ENCODE measurements at regions not wholly inside any gene's neighbourhood (a gene's known extent, or its start where the extent isn't known, plus 50 kb on each side); places are given as distances from the start of the nearest gene placed in this dataset.

DNA sequence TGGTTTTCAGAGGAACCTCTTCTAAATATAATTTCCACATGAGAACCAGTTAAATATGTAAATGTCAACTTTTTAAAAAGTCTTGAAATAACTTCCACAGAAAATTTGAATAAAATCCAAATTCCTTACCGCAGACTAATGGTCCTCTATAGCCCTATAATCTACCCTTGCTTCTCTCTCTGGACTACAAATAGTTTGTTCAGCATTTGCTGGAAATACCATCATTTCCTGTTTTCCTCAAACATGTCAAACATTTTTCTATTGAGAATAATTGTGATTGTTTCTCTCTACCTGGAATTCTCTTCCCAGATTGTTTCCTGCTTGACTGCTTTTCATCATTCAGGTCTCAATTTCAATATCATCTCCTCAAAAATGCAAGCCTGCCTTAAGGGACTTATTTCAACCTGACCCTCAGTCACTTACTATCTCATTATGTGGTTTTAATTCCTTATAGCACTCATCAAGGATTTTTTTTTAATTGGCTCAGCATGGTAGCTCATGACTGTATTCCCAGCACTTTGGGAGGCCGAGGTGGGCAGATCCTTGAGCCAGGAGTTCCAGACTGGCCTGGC lies 898.9 kb upstream of the MIR17HG start:
- TF ChIP-seq CTCF (IDR thresholded peaks at IDR 0.05; ENCODE audit: insufficient read depth, low read length) = no peak
- DNase-seq (ENCODE audit: low read depth) = no peak
- no peak overlapping the region for H3K4me3 ChIP-seq (ENCODE audit: low read depth, low read length)

DNA sequence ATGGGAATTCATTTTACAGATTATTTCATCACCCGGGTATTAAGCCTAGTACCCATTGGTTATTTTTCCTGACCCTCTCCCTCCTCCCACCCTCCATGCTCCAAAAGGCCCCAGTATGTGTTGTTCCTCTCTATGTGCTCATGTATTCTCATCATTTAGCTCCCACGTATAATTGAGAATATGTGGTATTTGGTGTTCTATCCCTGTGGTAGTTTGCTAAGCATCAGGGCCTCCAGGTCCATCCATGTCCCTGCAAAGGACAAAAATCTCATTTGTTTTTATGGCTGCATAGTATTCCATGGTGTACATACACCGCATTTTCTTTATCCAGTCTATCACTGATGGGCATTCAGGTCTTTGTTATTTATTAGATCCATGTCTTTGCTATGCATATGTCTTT lies 894.1 kb upstream of the MIR17HG start:
- no peak for TF ChIP-seq CTCF (IDR thresholded peaks at IDR 0.05; ENCODE audit: insufficient read depth, low read length)
- DNase-seq (ENCODE audit: low read depth) = no peak
- H3K4me3 ChIP-seq (ENCODE audit: low read depth, low read length) = no peak overlapping the region

- DNase-seq (ENCODE audit: low read depth) = no peak
- no peak overlapping the region for H3K4me3 ChIP-seq (ENCODE audit: low read depth, low read length)
- no peak for TF ChIP-seq CTCF (IDR thresholded peaks at IDR 0.05; ENCODE audit: insufficient read depth, low read length)
Observed at GRCh38 chr13:90454002-90454636, 893.4 kb upstream of the MIR17HG start.

DNA sequence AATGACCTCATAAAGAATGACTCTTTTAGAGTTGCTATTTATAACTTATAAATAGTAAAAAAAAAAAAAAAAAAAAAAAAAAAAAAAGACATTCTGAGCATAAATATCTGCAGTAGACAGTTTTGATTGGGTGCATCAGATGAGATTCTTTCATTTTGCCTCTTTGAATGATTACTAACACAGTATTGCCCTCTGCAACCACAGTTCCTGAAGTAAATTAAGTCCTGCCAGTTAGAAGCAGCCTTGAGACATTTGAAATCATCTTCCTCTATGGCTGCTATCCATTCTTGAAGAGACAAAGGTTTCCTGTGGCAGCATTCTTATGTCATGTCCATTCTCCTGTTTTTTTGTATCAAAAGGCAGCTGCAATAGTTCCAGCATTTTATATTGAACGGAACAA lies 892.4 kb upstream of the MIR17HG start:
- no peak for TF ChIP-seq CTCF (IDR thresholded peaks at IDR 0.05; ENCODE audit: insufficient read depth, low read length)
- H3K4me3 ChIP-seq (ENCODE audit: low read depth, low read length) = no peak overlapping the region
- no peak for DNase-seq (ENCODE audit: low read depth)

DNA sequence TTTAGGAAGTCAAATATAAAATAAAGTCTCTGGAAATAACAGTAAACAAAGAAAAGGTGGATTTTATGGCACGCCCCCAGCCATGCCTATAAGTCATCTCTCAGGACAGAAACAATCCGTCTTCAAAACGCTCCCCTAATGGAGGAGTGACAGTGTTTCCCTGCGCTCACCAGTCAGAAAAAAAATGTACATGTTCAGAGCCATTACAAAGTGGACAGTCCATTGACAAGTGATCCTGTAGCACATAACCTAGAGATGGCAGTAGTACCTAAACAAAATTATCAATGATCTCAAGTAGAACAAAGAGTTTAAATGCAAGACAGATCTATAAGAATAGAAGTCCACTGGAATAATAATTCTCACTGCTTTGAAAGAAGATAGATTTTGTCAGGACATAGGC lies 891.7 kb upstream of the MIR17HG start:
- no peak overlapping the region for H3K4me3 ChIP-seq (ENCODE audit: low read depth, low read length)
- no peak for TF ChIP-seq CTCF (IDR thresholded peaks at IDR 0.05; ENCODE audit: insufficient read depth, low read length)
- DNase-seq (ENCODE audit: low read depth) = no peak

- no peak overlapping the region for H3K4me3 ChIP-seq (ENCODE audit: low read depth, low read length)
- TF ChIP-seq CTCF (IDR thresholded peaks at IDR 0.05; ENCODE audit: insufficient read depth, low read length) = no peak
- DNase-seq (ENCODE audit: low read depth) = no peak
Observed at GRCh38 chr13:90461398-90461797, 886.1 kb upstream of the MIR17HG start.

DNA sequence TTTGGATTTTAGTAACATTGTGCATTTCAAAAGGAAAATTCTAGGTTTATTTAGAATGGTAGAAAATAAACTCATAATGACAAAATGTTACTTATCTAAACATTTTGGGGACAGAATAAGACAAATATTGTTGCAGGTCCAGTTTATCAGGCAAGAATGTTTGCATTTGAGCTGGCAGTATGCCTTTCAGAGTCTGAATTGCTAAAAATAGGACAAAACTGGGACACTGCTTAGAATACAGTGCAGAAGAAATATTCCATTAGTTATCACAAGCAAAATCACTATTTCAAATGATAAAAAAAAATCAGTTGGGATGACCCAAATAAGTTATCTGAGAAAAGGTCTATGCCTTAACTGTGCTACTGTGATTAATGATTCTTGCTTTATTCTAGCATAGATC lies 870.3 kb upstream of the MIR17HG start:
- TF ChIP-seq CTCF (IDR thresholded peaks at IDR 0.05; ENCODE audit: insufficient read depth, low read length) = no peak
- DNase-seq (ENCODE audit: low read depth) = no peak
- H3K4me3 ChIP-seq (ENCODE audit: low read depth, low read length) = no peak overlapping the region
